ENCODE measurements at regions not wholly inside any gene's neighbourhood (a gene's known extent, or its start where the extent isn't known, plus 50 kb on each side); places are given as distances from the start of the nearest gene placed in this dataset.

DNA sequence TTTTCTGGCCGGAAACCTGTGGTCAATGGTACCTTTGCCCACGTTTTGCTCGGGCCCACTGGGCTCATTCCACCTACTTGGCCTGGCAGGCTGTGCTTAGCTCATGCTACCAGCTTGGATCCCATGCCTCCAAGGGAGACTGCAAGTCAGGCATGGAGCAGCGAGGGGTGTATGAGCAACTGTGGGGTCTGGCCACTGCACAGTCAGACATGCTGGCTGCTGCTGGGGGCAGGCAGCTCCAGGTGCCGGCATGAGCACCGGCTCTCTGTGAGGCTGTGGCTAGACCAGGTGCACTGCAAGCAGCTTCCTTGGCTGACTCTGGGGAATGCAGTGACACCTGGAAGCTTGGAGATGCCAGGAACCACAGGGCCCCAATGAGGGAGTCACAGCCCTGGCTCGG lies 161.1 kb upstream of the DUSP10 start:
- no peak for DNase-seq (ENCODE audit: low read depth in 3 of 3, low spot score in 2 of 3)

DNA sequence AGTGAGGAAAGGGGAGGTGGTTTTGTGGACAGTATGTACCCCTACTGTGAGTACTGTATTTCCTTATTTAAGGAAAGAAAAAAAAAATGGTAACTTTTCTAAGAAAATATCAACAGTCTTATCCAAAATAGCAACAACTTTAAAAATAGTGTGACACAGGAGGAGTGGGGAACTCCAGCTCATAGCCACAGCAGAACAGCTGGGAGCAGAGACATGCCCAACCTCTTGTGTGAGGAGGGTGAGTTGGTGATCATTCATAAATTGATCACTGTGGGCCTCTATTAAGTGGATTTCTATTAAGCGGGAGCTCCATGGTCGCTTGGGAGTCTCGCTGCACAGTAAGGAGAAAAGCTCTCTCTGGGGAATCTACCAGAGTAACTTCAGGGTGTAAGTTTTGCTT lies 158.8 kb upstream of the DUSP10 start:
- DNase-seq (ENCODE audit: low read depth in 3 of 3, low spot score in 2 of 3) = no peak

DNA sequence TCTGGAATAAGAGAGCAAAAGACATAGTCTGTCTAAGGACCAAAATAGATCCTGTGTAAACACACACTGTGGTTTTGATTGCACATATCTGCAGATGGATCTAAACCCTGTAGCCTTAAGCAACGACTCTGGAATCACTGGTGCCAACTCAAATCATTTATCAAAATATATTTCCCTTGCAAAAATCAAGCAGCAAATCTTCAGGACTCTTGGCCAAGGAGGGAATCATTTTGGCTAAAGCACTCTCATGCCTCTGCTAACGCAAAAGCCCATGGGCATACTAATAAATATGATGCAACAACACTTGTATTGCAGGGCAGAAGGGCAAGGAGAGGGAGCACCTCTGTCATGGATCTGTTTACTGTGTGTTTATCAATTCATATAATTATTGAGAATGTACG lies 155.4 kb upstream of the DUSP10 start:
- DNase-seq (ENCODE audit: low read depth in 3 of 3, low spot score in 2 of 3) = no peak

DNA sequence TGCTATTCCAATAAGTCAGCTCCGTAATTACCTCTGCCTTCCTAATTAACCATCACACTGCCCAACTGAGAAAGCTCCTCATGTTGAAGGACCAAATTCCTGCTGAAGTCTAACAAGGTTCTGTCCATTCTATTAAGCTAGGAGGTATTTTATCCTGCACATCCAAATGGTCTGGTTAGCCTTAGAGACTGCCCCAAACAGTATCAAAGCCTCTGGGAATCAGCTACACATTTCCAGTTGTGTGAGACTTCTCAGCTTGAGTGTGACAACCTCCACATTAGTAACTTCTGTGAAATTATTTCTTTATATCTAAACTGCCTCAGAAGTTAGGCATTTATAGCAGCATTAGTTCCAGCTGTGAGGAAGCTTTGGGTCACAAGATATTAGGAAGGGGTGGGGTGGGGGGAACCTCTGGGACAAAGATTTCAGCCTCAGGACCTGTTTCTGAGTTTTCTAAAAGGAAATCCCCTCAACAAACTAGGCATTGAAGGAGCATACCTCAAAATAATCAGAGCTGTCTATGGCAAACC lies 150.5 kb upstream of the DUSP10 start:
- DNase-seq (ENCODE audit: low read depth in 3 of 3, low spot score in 2 of 3) = no peak

DNA sequence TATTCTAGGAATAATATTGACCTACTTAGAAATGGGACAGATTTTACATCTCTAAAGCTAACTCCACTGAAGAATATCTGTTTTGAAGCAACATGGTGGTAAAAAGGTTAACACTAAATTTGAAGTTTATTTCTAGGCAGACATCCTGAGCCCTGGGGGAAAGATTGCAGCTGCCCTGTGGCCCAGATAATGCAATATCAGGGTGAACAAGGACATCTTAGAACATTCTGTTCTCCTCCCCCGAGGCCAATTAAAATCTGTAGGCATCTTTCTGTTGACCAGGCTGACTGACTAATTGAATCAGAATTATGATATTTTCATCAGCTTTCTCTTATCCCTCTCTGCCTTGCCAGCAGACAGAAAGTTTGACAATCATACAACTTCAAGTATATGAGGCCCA lies 149.8 kb upstream of the DUSP10 start:
- no peak for DNase-seq (ENCODE audit: low read depth in 3 of 3, low spot score in 2 of 3)

DNA sequence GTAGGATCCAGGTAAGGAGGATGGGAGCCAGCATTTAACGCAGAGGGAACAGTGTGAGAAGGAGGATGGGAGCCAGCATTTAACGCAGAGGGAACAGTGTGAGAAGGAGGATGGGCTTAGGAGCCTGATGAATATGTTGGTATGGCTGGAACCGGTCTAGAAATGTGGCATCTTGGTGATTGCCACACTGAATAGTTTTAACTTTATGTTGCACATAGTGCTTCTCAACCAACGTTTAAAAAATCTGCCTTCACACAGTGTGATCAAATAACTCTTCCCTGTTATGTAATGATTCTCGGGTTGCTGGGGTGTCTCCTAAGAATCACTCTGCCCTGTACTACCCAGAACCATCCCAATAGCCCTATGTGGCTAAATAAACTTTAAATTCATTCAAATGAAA lies 146.9 kb upstream of the DUSP10 start:
- DNase-seq (ENCODE audit: low read depth in 3 of 3, low spot score in 2 of 3) = no peak

DNA sequence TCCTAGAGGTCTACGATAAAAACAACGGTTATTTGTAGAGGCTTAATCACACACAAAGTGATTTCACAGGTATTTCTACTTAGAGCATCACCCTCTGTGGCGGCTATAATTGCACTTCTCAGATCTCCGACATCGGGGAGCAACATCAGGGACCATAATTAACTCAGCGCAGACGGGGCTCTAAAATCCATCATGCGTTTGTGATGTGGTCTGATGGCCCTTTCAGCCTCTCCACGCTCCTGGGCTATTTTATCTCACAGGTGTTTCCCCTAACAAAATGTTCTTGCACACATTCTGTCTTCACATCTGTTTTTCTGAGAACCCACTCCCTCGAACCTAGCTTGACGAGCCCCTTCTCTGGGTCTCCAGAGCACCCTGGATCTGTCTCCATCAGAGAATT lies 146.3 kb upstream of the DUSP10 start:
- DNase-seq (ENCODE audit: low read depth in 3 of 3, low spot score in 2 of 3) = no peak

DNA sequence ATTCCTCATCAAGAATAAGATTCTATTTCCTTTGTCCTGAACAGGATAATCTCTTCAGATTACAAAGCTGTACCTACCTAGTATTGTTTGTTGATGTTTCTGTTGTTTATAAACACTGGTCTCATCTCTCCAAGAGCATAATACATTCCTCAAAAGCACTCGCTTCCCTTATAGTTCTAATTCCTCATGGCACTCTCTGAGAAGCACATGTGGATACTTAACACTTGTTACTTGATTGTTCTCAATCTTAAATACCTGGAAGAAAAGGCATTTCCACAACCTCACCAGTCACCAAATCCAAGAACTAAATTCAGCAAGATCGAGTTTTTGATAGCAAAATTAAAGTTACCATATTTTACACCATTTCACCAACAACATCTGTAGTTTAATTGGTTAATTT lies 145.9 kb upstream of the DUSP10 start:
- no peak for DNase-seq (ENCODE audit: low read depth in 3 of 3, low spot score in 2 of 3)

DNA sequence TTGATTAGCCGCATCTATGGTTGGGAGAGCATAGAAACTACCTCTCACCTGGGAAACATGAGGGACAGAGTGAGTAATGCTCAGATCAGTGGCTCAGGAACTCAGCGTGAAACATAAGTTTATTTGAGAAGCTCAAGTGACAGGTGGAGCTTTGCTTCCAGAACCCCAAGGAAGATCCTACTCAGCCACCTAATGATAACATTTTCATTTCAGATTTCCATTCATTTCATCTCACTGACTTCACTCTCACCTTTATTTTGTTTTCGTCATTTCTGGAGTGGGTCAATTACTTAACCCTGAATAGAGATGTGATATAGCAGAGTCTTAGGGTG lies 145.5 kb upstream of the DUSP10 start:
- DNase-seq (ENCODE audit: low read depth in 3 of 3, low spot score in 2 of 3) = no peak

DNA sequence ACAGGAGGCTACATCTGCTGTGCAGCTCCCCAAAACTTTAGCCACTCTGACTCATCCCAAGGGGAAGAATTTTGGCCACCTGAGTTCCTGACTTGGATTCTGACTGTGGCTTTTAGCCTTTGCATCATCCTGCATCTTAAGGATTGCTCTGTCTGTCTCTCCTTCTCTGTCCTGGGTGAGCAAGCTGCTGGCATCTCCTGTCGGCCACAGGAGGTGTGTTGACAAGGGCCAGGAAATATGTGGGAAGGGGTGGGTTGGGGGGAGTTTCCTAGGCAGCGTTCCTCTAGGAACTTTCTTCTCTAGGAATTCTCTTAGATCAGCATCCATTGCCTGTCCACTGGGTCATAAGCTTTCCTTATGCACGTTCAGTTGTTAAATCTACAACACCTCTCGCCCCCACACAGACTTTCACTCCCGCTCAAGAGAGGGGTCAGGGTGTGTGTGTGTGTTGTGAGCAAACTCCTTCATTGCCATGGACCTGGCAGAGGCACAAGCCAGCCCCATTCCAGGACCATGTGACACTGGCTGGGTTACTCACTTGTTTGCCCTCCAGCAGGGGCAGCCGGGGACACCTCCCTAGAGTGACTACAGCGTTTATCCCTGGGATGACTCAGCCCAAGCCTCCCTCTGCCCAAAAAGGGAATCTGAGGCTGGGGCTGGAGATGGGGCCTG lies 145.0 kb upstream of the DUSP10 start:
- no peak for DNase-seq (ENCODE audit: low read depth in 3 of 3, low spot score in 2 of 3)

DNA sequence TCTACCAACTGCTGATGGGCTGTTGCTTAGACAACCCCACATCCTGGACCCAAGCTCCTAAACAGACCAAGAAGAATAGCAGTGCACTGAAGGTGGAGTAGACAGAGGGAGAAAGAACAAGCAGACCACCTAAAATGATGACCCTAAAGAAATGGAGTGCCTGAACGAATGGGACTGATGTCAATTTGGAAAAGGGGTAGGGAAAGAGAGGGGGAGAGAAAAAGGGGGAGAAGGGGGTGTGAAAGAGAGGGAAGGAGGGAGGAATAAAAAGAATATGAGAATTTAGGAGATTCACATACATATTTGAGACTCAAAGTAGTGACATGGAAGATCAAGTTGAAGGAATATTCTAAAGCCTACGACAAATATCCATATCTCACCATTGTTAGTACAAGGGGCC lies 144.4 kb upstream of the DUSP10 start:
- no peak for DNase-seq (ENCODE audit: low read depth in 3 of 3, low spot score in 2 of 3)

DNA sequence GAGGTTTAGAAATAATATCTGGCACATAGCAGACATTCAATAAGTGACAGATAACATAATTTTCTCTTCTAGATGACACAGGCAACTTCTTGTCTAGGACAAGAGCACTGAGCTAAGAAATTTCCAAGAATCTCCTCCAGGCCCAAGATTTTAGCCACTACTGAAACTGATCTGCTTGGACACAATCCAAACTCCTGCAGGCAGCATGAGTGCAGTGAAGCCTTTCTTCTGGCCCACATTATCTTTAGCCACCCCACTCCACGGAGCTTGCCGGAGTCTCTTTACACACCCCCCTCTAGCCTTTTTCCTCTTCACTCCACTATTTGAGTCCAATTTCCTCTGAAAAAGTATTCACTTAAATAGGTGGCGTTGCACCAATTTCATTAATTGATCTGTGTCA lies 142.9 kb upstream of the DUSP10 start:
- no peak for DNase-seq (ENCODE audit: low read depth in 3 of 3, low spot score in 2 of 3)

DNA sequence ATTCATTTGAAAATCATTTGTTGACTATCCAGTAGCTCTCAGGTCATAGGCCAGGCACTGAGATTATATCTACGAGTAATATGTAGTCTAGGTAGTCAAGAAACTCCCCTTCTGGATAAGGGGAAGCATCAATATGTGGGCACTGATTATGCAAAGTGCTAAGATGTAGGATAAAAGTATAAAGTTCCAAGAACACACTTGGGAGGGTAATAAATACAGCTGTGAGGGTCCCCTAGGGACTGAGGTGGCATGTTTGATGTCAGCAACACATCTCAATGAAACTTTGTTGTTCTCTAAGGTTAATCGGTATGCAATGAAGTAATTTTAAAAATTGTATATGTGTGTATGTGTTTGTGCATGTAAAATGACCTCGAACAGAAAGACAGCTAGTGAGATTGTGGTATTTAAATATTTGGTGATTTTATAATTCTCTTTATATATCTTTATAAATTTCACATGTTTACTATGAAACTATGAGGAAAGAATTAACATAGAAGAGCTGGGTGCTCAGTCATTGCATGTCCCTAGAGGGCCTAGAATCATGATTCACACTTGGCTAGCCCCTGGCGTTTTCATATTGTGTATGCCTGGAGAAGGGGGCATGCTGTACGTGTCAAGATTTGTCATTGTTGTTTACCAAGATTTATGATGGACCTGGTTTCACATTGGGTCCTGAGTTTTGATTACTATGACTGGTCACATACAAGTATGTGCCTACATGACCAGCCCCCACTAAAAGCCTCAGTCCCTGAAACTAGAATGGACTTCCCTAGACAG lies 140.1 kb upstream of the DUSP10 start:
- no peak for DNase-seq (ENCODE audit: low read depth in 3 of 3, low spot score in 2 of 3)

DNA sequence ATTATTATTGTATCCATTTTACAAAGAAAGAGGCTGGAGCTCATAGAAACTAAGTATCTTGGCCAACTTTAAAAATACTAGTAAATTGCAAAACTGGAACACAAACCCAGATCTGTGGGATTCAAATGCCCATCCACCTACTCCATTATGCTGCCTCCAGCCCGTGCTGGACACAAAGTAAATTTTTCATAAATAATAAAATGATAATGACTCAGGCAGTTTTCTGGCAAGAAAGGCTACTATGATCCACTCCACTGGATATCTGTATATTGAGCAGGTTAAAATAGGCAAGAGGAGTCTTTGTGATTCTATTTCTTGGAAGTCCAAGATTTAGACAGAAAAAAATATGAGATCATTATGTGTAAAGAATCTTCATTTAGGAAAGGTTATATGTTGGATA lies 138.3 kb upstream of the DUSP10 start:
- no peak for DNase-seq (ENCODE audit: low read depth in 3 of 3, low spot score in 2 of 3)

DNA sequence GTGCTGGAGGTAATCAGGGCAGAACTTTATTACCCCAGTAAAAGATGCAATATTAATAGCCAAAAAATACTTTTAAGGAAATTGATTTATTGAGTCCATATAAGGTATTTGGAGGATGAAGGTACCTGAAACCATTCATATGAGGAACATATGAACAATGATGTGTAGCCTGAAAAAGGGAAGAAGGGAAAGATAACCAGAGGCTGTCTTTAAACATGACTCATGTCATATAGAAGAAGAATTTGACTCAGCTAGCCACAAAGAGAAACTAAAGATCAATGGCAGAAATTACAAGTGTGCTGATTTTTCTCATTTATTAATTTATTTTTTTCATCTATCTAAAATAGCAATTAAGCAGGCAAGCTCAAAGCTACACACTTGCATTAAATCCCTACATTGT lies 136.2 kb upstream of the DUSP10 start:
- DNase-seq (ENCODE audit: low read depth in 3 of 3, low spot score in 2 of 3) = no peak

DNA sequence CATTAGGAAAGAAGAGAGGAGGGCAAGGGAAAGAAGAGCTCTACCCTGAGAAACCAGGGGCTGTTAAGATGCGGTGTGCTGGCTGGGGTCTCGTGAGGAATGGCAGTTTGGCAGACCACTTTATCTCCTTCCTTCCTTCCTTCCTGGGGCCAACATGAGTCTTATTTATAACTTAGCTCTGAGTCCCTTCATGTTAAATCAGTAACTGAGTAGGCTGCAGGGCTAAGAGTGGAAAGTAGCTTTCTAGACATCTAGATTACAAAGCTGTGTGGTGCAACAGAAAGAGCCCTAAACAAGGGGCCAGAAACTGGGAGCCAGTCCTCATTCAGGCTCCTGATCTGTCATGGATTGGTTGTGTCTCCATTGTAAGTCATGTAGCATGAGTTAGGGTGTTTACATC lies 135.4 kb upstream of the DUSP10 start:
- DNase-seq (ENCODE audit: low read depth in 3 of 3, low spot score in 2 of 3) = no peak

DNA sequence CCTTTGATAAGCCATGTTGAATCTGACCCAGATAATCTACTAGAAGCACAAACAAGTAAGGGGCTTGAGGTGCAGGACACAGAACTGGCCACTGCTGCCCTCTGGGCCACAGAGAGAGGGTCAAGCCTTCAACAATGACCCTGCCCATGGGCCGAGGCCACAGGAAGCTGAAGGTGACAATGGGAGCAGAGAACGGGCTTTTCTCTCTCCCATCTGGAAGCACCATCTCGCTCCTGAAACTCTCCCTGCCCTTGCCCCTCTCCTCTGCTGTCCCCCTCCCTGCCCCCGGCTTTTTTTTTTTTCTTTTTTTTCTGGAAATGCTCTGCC lies 133.1 kb upstream of the DUSP10 start:
- DNase-seq (ENCODE audit: low read depth in 3 of 3, low spot score in 2 of 3) = no peak

DNA sequence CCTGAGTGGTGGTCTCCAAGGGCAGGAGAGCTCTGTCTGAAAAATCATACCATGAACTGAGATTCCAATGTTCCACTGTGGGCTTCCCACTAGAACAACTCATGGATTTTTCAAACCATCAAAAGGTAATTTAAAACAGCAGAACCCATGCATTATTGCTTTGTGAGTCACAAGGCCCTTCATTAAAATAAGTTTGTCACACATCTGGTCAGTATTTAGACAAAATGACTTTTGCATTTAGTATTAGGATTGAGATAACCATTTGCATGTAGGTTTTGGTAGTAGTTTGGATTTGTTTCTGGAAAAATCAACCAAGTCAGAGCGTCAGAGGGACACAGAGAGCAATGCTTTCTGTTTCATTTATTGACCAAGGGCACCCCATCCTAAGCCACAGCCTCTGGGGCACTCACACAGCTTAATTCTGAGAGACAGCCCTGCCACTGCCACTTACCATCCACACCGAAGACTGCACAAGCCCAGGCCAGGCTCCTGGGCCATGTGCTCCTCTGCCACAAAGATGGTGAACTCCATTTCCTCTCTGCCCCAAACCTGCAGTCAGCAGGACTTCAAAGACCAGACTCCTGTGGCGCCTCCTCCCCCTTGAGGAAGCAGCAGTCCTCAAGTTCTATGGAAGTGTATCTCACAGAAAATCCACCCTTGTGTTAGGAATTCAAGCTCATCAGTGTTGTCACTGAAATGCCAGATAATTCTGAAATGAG lies 132.6 kb upstream of the DUSP10 start:
- DNase-seq (ENCODE audit: low read depth in 3 of 3, low spot score in 2 of 3) = no peak

DNA sequence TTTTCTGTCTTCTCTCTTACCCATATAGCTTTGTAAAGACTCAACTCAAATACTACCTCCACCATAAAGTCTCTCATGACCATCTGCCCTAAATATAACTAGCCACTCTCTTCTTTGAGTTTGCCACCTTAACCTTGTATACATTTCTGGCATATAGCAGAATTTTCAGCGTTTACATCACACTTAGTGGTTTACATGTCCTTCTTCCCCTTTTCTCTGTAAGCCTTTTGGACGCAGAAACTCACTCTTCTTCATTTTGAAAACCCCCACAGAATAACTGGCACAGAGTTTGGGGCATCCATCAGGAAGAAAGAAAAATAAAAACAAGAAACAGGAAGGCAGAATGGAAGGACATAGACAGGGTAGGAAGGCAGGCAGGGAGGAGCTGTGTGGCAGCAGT lies 131.8 kb upstream of the DUSP10 start:
- no peak for DNase-seq (ENCODE audit: low read depth in 3 of 3, low spot score in 2 of 3)

DNA sequence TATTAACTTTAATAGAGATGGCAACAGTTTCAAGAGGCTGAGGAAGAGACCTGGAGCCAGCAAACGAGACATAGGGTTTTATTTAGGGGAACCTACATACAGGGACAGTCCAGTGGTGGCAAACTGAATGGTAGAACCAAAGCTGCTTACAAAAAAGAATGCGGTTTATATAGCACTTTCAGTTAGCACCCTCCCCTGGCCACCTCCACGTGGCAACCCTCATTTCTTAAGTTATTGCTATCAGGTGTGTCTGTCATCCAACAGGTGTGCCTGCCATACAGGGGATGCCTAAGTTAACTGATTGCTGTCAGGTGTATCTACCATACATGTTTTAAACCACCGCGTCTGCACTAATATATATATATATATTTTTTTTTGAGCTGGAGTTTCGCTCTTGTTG lies 129.2 kb upstream of the DUSP10 start:
- DNase-seq (ENCODE audit: low read depth in 3 of 3, low spot score in 2 of 3) = no peak

DNA sequence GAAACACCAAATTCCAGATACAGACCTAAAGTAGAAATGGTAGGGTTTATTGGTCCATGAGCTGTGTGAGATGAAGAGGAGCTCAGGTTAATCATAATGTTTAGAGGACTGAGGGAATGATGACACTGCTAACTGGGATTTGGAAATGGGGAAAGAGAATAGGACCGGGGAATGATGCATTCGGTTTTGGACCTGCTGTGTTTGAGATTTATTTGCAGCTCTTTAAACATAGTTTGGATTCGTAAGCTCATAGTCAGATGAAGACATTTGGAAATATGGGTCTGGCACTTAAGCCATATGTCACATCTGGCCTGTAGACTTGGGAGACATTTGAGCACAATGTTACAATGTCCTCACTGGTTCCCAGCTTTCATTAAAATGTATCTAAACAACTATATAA lies 127.9 kb upstream of the DUSP10 start:
- no peak for DNase-seq (ENCODE audit: low read depth in 3 of 3, low spot score in 2 of 3)

All from right renal cortex interstitium (tissue), 3 donors.